HepG2 (cell line): ENCODE measurements at regions not wholly inside any gene's neighbourhood (a gene's known extent, or its start where the extent isn't known, plus 50 kb on each side); places are given as distances from the start of the nearest gene placed in this dataset.
A peak's percentile ranks its signal among the peaks of the same experiment; 100 is the strongest.

ENCODE experiments used
- DMAP1 ChIP-seq: IDR thresholded peaks from 2 replicates; pipeline ENCODE4 v1.6.1; 2016
- DMTF1 ChIP-seq: sonication (generic); formaldehyde crosslinking; IDR thresholded peaks from 2 replicates; pipeline ENCODE4 v1.4.0; 2020; ENCODE audit warnings: mild to moderate bottlenecking, missing genetic modification reagents
- EP300 ChIP-seq, 3 experiments: sonication (generic) in 1 of 3; formaldehyde crosslinking in 1 of 3; IDR thresholded peaks; 2 replicates each; pipeline versions ENCODE4 v1.5.1 to v1.6.1; 2011 to 2020; ENCODE audit warnings: low read depth in 2 of 3, low read length in 2 of 3, borderline replicate concordance in 1 of 3, improper control_type of control experiment in 1 of 3, mild to moderate bottlenecking in 1 of 3, missing genetic modification reagents in 1 of 3, moderate library complexity in 1 of 3
- FOXP4 ChIP-seq: sonication (generic); formaldehyde crosslinking; IDR thresholded peaks from 2 replicates; pipeline ENCODE4 v1.4.0; 2020; ENCODE audit warnings: missing genetic modification reagents
- HMG20A ChIP-seq: IDR thresholded peaks from 2 replicates; pipeline ENCODE4 v1.6.1; 2016; ENCODE audit warnings: borderline replicate concordance
- JDP2 ChIP-seq: sonication (generic); formaldehyde crosslinking; IDR thresholded peaks from 2 replicates; pipeline ENCODE4 v1.8.1; 2022; ENCODE audit warnings: missing genetic modification reagents, borderline replicate concordance
- NFIC ChIP-seq: IDR thresholded peaks from 2 replicates; pipeline ENCODE4 v1.6.1; 2012; ENCODE audit warnings: mild to moderate bottlenecking, low read length, inconsistent platforms
- PHF21A ChIP-seq: sonication (generic); formaldehyde crosslinking; IDR thresholded peaks from 2 replicates; pipeline ENCODE4 v1.5.0; 2020; ENCODE audit warnings: mild to moderate bottlenecking, missing genetic modification reagents
- RFX3 ChIP-seq: IDR thresholded peaks from 2 replicates; pipeline ENCODE4 v1.6.1; 2016; ENCODE audit warnings: missing biosample characterization, missing genetic modification reagents
- RNF2 ChIP-seq: fragments of 450-650 bp; conservative IDR thresholded peaks from 2 replicates; pipeline ENCODE4 v1.6.1; 2016; ENCODE audit warnings: low read depth
- SKI ChIP-seq: fragments of 450-650 bp; IDR thresholded peaks from one replicate; pipeline ENCODE4 v1.6.1; 2018; ENCODE audit warnings: mild to moderate bottlenecking; ENCODE audit not compliant: partially characterized antibody
- TBL1XR1 ChIP-seq: fragments of 150-350 bp; IDR thresholded peaks from 2 replicates; pipeline ENCODE4 v1.6.1; 2014; ENCODE audit warnings: borderline replicate concordance, low read length; ENCODE audit not compliant: partially characterized antibody
- YEATS4 ChIP-seq: sonication (generic); formaldehyde crosslinking; IDR thresholded peaks from 2 replicates; pipeline ENCODE4 v1.4.0; 2020; ENCODE audit warnings: missing genetic modification reagents, borderline replicate concordance
- ZGPAT ChIP-seq: IDR thresholded peaks from 2 replicates; pipeline ENCODE4 v1.6.1; 2016; ENCODE audit warnings: mild to moderate bottlenecking
- ZNF10 ChIP-seq: sonication (generic); formaldehyde crosslinking; IDR thresholded peaks from 2 replicates; pipeline ENCODE4 v1.4.0; 2020; ENCODE audit warnings: mild to moderate bottlenecking, low read depth, missing genetic modification reagents, borderline replicate concordance
- ZNF331 ChIP-seq: sonication (generic); formaldehyde crosslinking; IDR thresholded peaks from 2 replicates; pipeline ENCODE4 v1.4.0; 2020; ENCODE audit warnings: missing genetic modification reagents
- ZNF558 ChIP-seq: sonication (generic); formaldehyde crosslinking; IDR thresholded peaks from 2 replicates; pipeline ENCODE4 v1.9.0; 2022; ENCODE audit warnings: mild to moderate bottlenecking, missing genetic modification reagents, borderline replicate concordance
- ZNF7 ChIP-seq: IDR thresholded peaks from 2 replicates; pipeline ENCODE4 v1.6.1; 2016; ENCODE audit warnings: missing biosample characterization, missing genetic modification reagents
- TF ChIP-seq, protein P1 (sequence below): sonication (generic); formaldehyde crosslinking; conservative IDR thresholded peaks from 2 replicates; pipeline ENCODE4 v1.4.0; 2020; ENCODE audit warnings: mild to moderate bottlenecking, missing genetic modification reagents, moderate library complexity
- TF ChIP-seq, protein P2 (sequence below): sonication (generic); formaldehyde crosslinking; IDR thresholded peaks from 2 replicates; pipeline ENCODE4 v1.4.0; 2020; ENCODE audit warnings: missing genetic modification reagents, borderline replicate concordance

- TF ChIP-seq, protein P1, sequence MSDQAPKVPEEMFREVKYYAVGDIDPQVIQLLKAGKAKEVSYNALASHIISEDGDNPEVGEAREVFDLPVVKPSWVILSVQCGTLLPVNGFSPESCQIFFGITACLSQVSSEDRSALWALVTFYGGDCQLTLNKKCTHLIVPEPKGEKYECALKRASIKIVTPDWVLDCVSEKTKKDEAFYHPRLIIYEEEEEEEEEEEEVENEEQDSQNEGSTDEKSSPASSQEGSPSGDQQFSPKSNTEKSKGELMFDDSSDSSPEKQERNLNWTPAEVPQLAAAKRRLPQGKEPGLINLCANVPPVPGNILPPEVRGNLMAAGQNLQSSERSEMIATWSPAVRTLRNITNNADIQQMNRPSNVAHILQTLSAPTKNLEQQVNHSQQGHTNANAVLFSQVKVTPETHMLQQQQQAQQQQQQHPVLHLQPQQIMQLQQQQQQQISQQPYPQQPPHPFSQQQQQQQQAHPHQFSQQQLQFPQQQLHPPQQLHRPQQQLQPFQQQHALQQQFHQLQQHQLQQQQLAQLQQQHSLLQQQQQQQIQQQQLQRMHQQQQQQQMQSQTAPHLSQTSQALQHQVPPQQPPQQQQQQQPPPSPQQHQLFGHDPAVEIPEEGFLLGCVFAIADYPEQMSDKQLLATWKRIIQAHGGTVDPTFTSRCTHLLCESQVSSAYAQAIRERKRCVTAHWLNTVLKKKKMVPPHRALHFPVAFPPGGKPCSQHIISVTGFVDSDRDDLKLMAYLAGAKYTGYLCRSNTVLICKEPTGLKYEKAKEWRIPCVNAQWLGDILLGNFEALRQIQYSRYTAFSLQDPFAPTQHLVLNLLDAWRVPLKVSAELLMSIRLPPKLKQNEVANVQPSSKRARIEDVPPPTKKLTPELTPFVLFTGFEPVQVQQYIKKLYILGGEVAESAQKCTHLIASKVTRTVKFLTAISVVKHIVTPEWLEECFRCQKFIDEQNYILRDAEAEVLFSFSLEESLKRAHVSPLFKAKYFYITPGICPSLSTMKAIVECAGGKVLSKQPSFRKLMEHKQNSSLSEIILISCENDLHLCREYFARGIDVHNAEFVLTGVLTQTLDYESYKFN (CRISPR knock-in tag), result peak; percentile 80
- 0 out of 2 replicates have a peak, but pooled peaks have one; percentile 25 for TF ChIP-seq FOXP4 (CRISPR knock-in tag)
- TF ChIP-seq DMTF1, result no peak
- no peak for TF ChIP-seq RNF2
- no peak for TF ChIP-seq ZNF558 (CRISPR knock-in tag)
- TF ChIP-seq ZGPAT, result peak; percentile 80
- 0 out of 2 replicates have a peak, but pooled peaks have one; percentile 28 for TF ChIP-seq ZNF331 (CRISPR knock-in tag)
- TF ChIP-seq JDP2 (CRISPR knock-in tag), result no peak
- TF ChIP-seq SKI, result peak; percentile 50
- peak; percentile 41; the same call in 1 of the 2 replicates for TF ChIP-seq YEATS4 (CRISPR knock-in tag)
- TF ChIP-seq TBL1XR1, result peak; percentile 72
- TF ChIP-seq NFIC, result 0 out of 2 replicates have a peak, but pooled peaks have one; percentile 55
- 0 out of 2 replicates have a peak, but pooled peaks have one; percentile 20 for TF ChIP-seq DMAP1 (CRISPR knock-in tag)
- no peak for TF ChIP-seq ZNF10
- peak; percentile 55; the same call in 1 of the 2 replicates for TF ChIP-seq HMG20A (CRISPR knock-in tag)
- TF ChIP-seq, protein P2, sequence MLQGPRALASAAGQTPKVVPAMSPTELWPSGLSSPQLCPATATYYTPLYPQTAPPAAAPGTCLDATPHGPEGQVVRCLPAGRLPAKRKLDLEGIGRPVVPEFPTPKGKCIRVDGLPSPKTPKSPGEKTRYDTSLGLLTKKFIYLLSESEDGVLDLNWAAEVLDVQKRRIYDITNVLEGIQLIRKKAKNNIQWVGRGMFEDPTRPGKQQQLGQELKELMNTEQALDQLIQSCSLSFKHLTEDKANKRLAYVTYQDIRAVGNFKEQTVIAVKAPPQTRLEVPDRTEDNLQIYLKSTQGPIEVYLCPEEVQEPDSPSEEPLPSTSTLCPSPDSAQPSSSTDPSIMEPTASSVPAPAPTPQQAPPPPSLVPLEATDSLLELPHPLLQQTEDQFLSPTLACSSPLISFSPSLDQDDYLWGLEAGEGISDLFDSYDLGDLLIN (CRISPR knock-in tag), result no peak
- TF ChIP-seq PHF21A (CRISPR knock-in tag), result peak; percentile 61; the same call in 1 of the 2 replicates
- TF ChIP-seq ZNF7 (CRISPR knock-in tag), result no peak
- no peak for TF ChIP-seq RFX3 (CRISPR knock-in tag)
- peak in 1 of 2 experiments; percentile 70; a peak in 2 of 4 replicates for TF ChIP-seq EP300 (IDR thresholded peaks at IDR 0.05; ENCODE audit: low read depth in 2 of 2, low read length in 2 of 2)
- 0 out of 2 replicates have a peak, but pooled peaks have one; percentile 35 for TF ChIP-seq EP300 (CRISPR knock-in tag; IDR thresholded peaks at IDR 0.05; ENCODE audit: borderline replicate concordance)
Observed at GRCh38 chr6:21354805-21355238, 238.7 kb upstream of the SOX4 start (continued).
